Loucy (cell line): ENCODE measurements at regions not wholly inside any gene's neighbourhood (a gene's known extent, or its start where the extent isn't known, plus 50 kb on each side); places are given as distances from the start of the nearest gene placed in this dataset.

ENCODE experiments used
- EZH2phosphoT487 ChIP-seq: fragments of 200-600 bp; IDR thresholded peaks from 2 replicates; pipeline ENCODE4 v1.6.1; 2018; ENCODE audit warnings: antibody characterized with exemption, mild to moderate bottlenecking, moderate library complexity, borderline replicate concordance
- TF ChIP-seq, protein P1 (sequence below): fragments of 200-600 bp; sonication (generic); conservative IDR thresholded peaks from 2 replicates; pipeline ENCODE4 v1.5.1; 2014; ENCODE audit warnings: mild to moderate bottlenecking, antibody characterized with exemption, low read length

DNA sequence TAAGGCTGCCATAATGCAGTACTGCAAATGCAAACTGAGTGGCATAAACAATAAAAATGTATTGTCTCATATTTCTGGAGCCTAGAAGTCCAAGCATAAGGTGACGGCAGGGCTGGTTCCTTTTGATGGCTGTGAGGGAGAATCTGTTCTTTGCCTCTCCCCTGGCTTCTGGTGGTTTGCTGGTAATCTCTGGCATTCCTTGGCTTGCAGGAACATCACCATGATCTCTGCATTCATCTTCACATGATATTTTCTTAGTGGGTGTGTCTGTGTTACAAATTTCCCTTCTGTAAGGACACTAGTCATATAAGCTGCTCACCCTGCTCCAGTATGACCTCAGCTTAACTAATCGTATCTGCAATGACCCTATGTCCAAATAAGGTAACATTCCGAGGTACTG lies 1104.2 kb upstream of the CITED2 start:
- TF ChIP-seq, protein P1, sequence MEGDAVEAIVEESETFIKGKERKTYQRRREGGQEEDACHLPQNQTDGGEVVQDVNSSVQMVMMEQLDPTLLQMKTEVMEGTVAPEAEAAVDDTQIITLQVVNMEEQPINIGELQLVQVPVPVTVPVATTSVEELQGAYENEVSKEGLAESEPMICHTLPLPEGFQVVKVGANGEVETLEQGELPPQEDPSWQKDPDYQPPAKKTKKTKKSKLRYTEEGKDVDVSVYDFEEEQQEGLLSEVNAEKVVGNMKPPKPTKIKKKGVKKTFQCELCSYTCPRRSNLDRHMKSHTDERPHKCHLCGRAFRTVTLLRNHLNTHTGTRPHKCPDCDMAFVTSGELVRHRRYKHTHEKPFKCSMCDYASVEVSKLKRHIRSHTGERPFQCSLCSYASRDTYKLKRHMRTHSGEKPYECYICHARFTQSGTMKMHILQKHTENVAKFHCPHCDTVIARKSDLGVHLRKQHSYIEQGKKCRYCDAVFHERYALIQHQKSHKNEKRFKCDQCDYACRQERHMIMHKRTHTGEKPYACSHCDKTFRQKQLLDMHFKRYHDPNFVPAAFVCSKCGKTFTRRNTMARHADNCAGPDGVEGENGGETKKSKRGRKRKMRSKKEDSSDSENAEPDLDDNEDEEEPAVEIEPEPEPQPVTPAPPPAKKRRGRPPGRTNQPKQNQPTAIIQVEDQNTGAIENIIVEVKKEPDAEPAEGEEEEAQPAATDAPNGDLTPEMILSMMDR = no peak
- no peak for TF ChIP-seq EZH2phosphoT487
